ENCODE measurements at regions not wholly inside any gene's neighbourhood (a gene's known extent, or its start where the extent isn't known, plus 50 kb on each side); places are given as distances from the start of the nearest gene placed in this dataset.
"Not testable (repeated sequence)": the region's sequence is repeated elsewhere in the genome, so short reads cannot be mapped to it uniquely, and the experiment has no call there.

DNA sequence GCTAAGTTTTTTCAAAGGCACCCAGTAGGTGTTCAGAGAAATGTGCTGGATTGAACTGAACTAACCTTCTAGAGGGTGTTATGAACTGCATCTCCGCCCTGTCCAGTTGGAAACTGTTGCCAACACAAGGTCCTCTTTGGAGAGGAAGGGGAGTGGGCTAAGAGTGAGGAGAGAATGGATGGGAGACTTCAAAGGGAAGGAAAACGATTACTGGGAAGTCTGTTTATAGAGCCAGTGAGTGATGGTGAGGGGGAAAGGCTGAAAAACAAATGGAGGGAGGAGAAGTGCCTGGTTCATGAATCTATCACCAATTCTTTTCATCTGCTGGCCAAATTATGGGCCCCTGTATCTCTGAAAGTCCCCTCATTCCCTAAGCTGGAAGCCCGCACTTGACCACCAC, 86.0 kb upstream of the TBX5 start:
- H3K4me3 Mint-ChIP-seq = no peak overlapping the region
- H3K9me3 Mint-ChIP-seq = peaks cover 0 to 3% (median 0%) of the 10 kb centered on the region in 6 donors
- no peak overlapping the region for H3K27ac Mint-ChIP-seq
- DNase-seq = no peak
- H3K4me1 Mint-ChIP-seq = no peaks in the 10 kb centered on the region
- no peaks in the 10 kb centered on the region for H3K36me3 Mint-ChIP-seq
- H3K27me3 Mint-ChIP-seq (ENCODE audit: low read depth in 3 of 3) = peaks cover 1 to 8% (median 3%) of the 10 kb centered on the region in 3 donors

DNA sequence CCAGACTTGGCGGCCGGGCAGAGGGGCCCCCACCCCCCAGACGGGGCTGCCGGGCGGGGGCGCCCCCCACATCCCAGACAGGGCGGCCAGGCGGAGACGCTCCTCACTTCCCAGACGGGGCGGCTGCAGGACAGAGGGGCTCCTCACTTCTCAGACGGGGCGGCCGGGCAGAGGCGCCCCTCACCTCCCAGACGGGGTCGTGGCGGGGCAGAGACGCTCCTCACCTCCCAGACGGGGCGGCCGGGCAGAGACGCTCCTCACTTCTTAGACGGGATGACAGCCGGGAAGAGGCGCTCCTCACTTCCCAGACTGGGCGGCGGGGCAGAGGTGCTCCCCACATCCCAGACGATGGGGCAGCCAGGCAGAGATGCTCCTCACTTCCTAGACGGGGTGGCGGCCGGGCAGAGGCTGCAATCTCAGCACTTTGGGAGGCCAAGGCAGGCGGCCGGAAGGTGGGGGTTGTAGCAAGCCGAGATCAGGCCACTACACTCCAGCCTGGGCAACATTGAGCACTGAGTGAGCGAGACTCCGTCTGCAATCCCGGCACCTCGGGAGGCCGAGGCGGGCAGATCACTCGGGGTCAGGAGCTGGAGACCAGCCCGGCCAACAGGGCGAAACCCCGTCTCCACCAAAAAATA, 79.0 kb upstream of the TBX5 start:
- H3K4me1 Mint-ChIP-seq, H3K27ac Mint-ChIP-seq: not testable (repeated sequence)

DNA sequence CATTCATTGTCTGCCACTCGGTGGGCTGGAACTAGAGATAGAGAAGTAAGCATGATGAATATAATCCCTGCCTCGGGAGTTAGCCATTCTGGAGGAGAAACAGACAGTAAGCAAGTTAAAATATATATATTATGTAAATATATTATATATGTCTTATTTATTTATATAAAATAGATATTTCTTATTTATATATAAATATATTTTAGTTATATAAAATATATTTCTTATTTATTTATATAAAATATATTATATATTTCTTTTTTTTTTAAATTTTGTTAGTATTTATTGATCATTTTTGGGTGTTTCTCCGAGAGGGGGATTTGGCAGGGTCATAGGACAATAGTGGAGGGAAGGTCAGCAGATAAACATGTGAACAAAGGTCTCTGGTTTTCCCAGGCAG, 78.1 kb upstream of the TBX5 start:
- DNase-seq = no peak
- Mint-ChIP-seq H3K4me3 (no peak overlapping the region), H3K4me1 (peaks cover 0 to 5% of the 10 kb centered on the region in 2 donors), H3K27me3 (ENCODE audit: low read depth in 3 of 3) (peaks cover 7 to 23% (median 15%) of the 10 kb centered on the region in 3 donors), H3K9me3 (peaks cover 0 to 9% (median under 1%) of the 10 kb centered on the region in 6 donors), H3K36me3 (peaks cover 0 to 4% (median 0%) of the 10 kb centered on the region in 3 donors), H3K27ac (no peak overlapping the region)

More for the DNA sequence above, 79.0 kb upstream of the TBX5 start:
- not testable (repeated sequence) for H3K36me3 Mint-ChIP-seq, DNase-seq, H3K4me3 Mint-ChIP-seq, H3K9me3 Mint-ChIP-seq
- peaks cover 7 to 16% (median 9%) of the 10 kb centered on the region in 3 donors for H3K27me3 Mint-ChIP-seq (ENCODE audit: low read depth in 3 of 3)

DNA sequence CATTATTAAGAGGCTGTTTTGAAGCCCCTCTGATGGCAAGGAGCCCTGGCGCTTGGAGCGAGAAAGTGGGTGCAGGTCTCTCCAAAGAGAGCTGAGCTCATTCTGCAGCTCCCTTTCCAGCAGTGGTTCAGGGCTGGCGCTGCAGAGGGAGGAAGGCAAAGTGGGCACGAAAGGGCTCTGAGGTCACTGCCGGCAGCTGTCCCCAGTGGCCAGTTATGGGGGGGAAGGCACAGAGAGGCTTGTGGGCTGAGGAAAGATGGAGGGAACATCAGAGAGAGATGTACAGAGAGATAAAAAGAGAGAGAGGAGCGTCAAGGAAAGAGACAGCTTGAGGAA, 75.2 kb upstream of the TBX5 start:
- no peak for DNase-seq
- Mint-ChIP-seq H3K4me3 (no peak overlapping the region), H3K4me1 (peaks cover 0 to 5% of the 10 kb centered on the region in 2 donors), H3K27ac (no peak overlapping the region), H3K9me3 (peaks cover 0 to 12% (median under 1%) of the 10 kb centered on the region in 6 donors), H3K27me3 (ENCODE audit: low read depth in 3 of 3) (peaks cover 12 to 29% (median 16%) of the 10 kb centered on the region in 3 donors), H3K36me3 (peaks cover 0 to 4% (median 0%) of the 10 kb centered on the region in 3 donors)

DNA sequence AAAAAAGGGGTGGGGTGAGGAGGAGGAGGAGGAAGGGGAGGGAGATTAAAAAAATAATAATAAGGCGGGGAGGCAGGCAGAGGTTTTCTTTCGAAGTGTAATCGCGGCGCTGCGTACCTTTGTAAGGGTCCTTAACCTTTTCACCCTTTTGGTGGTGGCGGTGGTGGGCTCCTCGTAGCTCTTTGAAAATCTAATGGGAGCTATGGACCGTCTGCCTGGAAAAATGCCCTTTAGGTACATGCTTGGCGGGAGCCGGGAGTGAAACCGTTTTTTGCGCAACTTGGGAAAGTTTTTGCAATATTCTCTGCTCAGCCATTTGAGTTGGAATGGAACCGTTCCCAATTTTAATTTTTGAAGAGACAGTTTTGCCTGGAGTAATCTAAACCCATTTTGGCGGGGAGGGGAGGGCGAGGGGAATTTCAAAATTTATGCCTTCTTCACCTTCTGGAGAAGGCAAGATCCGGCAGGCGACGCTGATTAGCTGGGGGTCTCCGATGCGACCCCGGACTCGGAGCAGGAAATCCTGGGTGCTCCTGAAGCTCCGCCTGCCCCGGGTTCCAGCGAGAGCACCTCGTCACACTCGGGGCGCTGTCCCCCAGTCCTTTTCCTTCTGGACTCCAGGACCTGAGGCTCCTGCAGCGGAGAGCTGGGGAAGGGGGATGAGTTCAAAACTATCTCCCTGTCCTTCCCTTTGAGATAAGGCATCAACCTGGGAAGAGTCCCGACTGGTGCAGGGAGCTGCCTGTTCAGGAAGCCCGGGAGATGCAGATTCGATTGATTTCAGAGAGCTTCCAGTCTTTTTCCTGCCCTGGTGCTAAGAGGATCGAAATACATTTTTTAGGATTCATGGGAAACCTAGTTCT, 74.6 kb upstream of the TBX5 start:
- H3K27me3 Mint-ChIP-seq (ENCODE audit: low read depth in 3 of 3) = peaks cover 12 to 29% (median 18%) of the 10 kb centered on the region in 3 donors
- peaks cover 0 to 4% (median 0%) of the 10 kb centered on the region in 3 donors for H3K36me3 Mint-ChIP-seq
- peaks cover 0 to 12% (median 2%) of the 10 kb centered on the region in 6 donors for H3K9me3 Mint-ChIP-seq
- no peak for DNase-seq
- H3K4me3 Mint-ChIP-seq = no peak overlapping the region
- no peak overlapping the region for H3K27ac Mint-ChIP-seq
- peaks cover 0 to 5% of the 10 kb centered on the region in 2 donors for H3K4me1 Mint-ChIP-seq

DNA sequence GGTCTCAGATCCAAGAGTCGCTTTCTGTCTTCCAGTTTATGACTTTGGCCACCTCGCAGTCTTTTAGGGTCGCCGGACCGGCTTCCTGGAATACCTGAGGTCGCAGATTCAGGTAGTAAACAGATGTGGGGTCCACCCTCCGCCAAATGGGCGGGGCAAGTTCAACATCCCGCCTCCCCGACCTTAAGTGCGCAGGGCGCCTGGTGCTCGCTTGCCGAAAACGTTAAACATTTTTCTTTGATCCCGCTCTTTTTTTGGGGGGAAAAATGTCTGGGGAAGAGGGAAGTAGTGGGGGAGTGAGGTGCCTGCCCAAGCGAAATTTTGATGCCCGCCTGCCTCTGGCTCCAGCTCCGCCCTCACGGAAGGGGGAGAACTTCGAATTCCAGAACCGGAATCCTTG, 73.9 kb upstream of the TBX5 start:
- H3K4me1 Mint-ChIP-seq = peaks cover 0 to 5% of the 10 kb centered on the region in 2 donors
- no peak overlapping the region for H3K27ac Mint-ChIP-seq
- H3K27me3 Mint-ChIP-seq (ENCODE audit: low read depth in 3 of 3) = peaks cover 12 to 29% (median 19%) of the 10 kb centered on the region in 3 donors
- DNase-seq = no peak
- peaks cover 0 to 4% (median 0%) of the 10 kb centered on the region in 3 donors for H3K36me3 Mint-ChIP-seq
- H3K4me3 Mint-ChIP-seq = peak overlapping the region in 2 of 5 donors; percentile 14 to 18
- H3K9me3 Mint-ChIP-seq = peaks cover 0 to 12% (median 2%) of the 10 kb centered on the region in 6 donors

DNA sequence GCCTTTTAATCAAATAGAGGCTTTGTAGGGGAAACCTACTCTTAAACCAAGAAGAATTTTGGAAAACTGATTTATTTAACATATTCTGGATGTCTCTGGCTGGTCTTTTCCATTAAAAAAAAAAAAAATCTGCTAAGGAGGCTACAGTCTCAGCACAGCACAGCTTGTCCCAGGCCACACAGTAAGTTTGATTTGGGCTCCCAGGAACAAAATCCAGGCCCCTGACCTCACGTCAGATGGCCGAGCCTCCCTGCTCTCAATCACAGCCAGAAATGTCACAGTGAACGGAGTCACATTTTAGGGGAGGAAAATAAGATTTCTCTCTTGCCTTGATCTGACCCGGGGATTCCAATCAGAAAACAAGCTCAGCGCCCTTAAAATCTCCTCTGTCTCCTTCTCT, 72.9 kb upstream of the TBX5 start:
- Mint-ChIP-seq H3K4me1 (peaks cover 0 to 5% of the 10 kb centered on the region in 2 donors), H3K27ac (no peak overlapping the region), H3K27me3 (ENCODE audit: low read depth in 3 of 3) (peaks cover 14 to 29% (median 20%) of the 10 kb centered on the region in 3 donors), H3K4me3 (no peak overlapping the region), H3K9me3 (peaks cover 0 to 12% (median 2%) of the 10 kb centered on the region in 6 donors), H3K36me3 (peaks cover 0 to 4% (median 0%) of the 10 kb centered on the region in 3 donors)
- no peak for DNase-seq

DNA sequence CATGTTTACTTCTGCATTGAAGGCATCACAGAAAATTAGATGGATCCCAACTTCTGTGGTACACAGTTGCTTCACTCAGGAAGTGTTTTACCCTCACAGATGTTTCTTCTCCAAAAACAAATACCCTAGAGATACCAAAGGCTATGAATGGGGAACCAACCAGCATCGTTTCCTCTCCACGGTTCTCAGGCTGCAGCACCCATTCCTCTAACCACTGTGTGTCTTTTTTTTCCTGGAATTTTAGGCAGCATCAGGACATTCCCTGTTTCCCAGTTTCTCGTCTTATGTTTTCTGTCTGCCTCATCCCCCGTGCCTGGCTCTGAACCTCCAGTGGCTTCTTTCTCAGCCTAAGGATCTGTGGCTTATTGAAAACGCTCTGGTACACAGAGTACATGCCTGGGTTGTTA, 72.0 kb upstream of the TBX5 start:
- Mint-ChIP-seq H3K27me3 (ENCODE audit: low read depth in 3 of 3) (peaks cover 16 to 29% (median 20%) of the 10 kb centered on the region in 3 donors), H3K27ac (no peak overlapping the region), H3K4me3 (no peak overlapping the region), H3K9me3 (peaks cover 0 to 12% (median 2%) of the 10 kb centered on the region in 6 donors), H3K4me1 (peaks cover 0 to 5% of the 10 kb centered on the region in 2 donors), H3K36me3 (peaks cover 0 to 4% (median 0%) of the 10 kb centered on the region in 3 donors)
- no peak for DNase-seq

DNA sequence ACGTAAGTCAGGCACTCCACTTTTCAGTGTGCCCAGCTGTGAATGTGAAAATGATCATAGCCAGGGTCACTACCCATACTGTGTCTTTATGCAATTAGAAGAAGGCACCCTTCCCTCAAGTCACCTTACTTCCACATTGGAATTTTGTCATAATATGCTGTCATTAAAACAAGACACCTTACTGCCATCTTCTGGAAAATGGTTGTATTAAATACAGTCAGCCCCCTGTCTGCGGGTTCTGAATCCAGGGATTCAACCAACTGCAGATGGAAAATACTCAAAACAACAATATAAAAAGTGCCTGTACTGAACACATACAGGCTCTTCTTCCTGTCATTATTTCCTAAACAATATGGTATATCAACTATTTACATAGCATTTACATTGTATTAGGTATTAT, 70.2 kb upstream of the TBX5 start:
- DNase-seq = no peak
- H3K36me3 Mint-ChIP-seq = peaks cover 0 to under 1% (median 0%) of the 10 kb centered on the region in 3 donors
- peaks cover 0 to 12% (median 2%) of the 10 kb centered on the region in 6 donors for H3K9me3 Mint-ChIP-seq
- no peak overlapping the region for H3K27ac Mint-ChIP-seq
- H3K4me1 Mint-ChIP-seq = peaks cover 0 to 5% of the 10 kb centered on the region in 2 donors
- H3K4me3 Mint-ChIP-seq = no peak overlapping the region
- peaks cover 10 to 22% (median 12%) of the 10 kb centered on the region in 3 donors for H3K27me3 Mint-ChIP-seq (ENCODE audit: low read depth in 3 of 3)

DNA sequence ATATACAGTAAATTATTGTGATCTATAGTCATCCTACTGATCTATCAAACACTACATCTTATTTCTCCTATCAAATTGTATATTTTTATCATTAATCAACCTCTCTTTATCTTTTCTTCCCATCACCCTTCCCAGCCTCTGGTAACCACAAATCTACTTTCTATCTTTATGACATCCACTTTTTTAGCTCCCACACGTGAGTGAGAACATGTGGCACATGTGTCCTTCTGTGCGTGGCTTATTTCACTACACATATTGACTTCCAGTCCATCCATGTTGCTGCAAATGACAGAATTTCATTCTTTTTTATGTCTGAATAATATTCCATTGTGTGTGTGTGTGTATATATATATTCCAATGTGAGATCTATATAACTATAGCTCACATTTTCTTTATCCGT, 67.8 kb upstream of the TBX5 start:
- peaks cover 0 to 3% (median under 1%) of the 10 kb centered on the region in 6 donors for H3K9me3 Mint-ChIP-seq
- H3K4me1 Mint-ChIP-seq = no peaks in the 10 kb centered on the region
- no peak for DNase-seq
- H3K4me3 Mint-ChIP-seq = no peak overlapping the region
- H3K27ac Mint-ChIP-seq = no peak overlapping the region
- no peaks in the 10 kb centered on the region for H3K36me3 Mint-ChIP-seq
- peaks cover 6 to 8% (median 6%) of the 10 kb centered on the region in 3 donors for H3K27me3 Mint-ChIP-seq (ENCODE audit: low read depth in 3 of 3)

DNA sequence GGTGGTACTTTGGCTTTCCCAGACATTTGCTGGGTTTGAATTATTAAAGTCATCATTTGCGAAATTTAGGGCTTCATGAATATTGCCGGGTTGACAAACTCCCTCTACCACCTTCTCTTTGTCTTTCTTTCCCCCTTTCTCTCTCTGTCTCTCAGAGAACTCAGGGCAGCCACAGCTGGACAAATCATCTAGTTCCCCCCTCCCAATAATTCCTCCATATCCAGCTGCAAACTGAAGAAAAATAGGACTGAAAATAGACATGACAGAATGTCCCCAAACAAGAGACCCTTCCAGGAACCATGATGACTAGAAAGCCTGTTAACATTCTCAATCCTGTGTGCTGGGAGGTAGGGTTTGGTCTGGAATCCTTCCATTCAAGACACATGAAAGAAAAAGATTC, 67.1 kb upstream of the TBX5 start:
- H3K4me1 Mint-ChIP-seq = no peaks in the 10 kb centered on the region
- peaks cover 0 to 2% (median 0%) of the 10 kb centered on the region in 6 donors for H3K9me3 Mint-ChIP-seq
- H3K36me3 Mint-ChIP-seq = no peaks in the 10 kb centered on the region
- no peak overlapping the region for H3K4me3 Mint-ChIP-seq
- peaks cover 2 to 9% (median 7%) of the 10 kb centered on the region in 3 donors for H3K27me3 Mint-ChIP-seq (ENCODE audit: low read depth in 3 of 3)
- DNase-seq = no peak
- H3K27ac Mint-ChIP-seq = no peak overlapping the region

DNA sequence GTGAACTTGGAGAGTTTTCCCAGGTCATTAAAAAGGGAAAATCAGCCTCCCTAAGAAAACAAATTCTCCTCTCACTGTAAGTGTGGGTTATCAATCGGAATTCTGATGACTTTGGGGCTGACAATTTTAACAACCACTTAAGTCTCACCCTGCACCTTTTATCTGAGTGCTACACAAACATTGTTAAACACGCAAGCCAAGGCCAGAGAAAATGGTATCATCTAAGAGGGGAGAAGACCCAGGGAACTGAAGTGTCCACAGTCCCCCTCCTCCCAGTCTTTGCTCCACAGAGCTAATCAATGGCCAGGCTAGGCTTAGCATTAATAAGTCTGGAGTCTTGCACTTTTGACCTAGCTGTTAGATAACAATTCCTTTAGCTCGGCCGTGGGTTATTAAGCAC, 51.7 kb upstream of the TBX5 start:
- Mint-ChIP-seq H3K4me1 (no peaks in the 10 kb centered on the region), H3K27ac (no peak overlapping the region), H3K36me3 (no peaks in the 10 kb centered on the region), H3K9me3 (peaks cover 0 to 4% (median 0%) of the 10 kb centered on the region in 6 donors), H3K27me3 (ENCODE audit: low read depth in 3 of 3) (peaks cover 0 to 6% (median 2%) of the 10 kb centered on the region in 3 donors), H3K4me3 (no peak overlapping the region)
- no peak for DNase-seq

Measured in immature natural killer cell (primary cell).